Panc1 (cell line): ENCODE measurements at regions not wholly inside any gene's neighbourhood (a gene's known extent, or its start where the extent isn't known, plus 50 kb on each side); places are given as distances from the start of the nearest gene placed in this dataset.

ENCODE experiments used
- ATAC-seq: fragments of 200-7000 bp; cut with Tn5 transposase; 2 replicates; pipeline ENCODE4 v1.9.1; 2020; ENCODE audit warnings: mild to moderate bottlenecking, moderate library complexity
- BruUV-seq: library from RNA; stranded (reverse); fragments of 400-500 nt; replicated peaks from 2 replicates; lab custom pipeline; 2021; lab: Mats Ljungman, UMichigan
- CTCF ChIA-PET: fragments of 300-600 bp; sonication (Branson Sonifier 250); formaldehyde crosslinking; loops from one replicate; lab custom pipeline; 2022; ENCODE audit warnings: antibody characterized with exemption; lab: Charles Lee
- POLR2A ChIA-PET: fragments of 300-600 bp; sonication (Branson Sonifier 250); formaldehyde crosslinking; loops from one replicate; lab custom pipeline; 2022; ENCODE audit warnings: antibody characterized with exemption; lab: Charles Lee
- DNase-seq: peaks from one replicate; pipeline ENCODE4 v3.0.0-alpha.2; 2010; ENCODE audit warnings: low read depth, low spot score
- H3K27ac ChIP-seq: 2 replicates; pipeline ENCODE4 v1.5.1; 2011; ENCODE audit warnings: mild to moderate bottlenecking, low read length, inconsistent platforms
- H3K27me3 ChIP-seq: fragments of 200-500 bp; sonication (Bioruptor generic); 2 replicates; pipeline ENCODE4 v1.6.0; 2014; ENCODE audit warnings: low read length, inconsistent platforms; ENCODE audit not compliant: control insufficient read depth, insufficient read depth
- H3K36me3 ChIP-seq: fragments of 200-500 bp; sonication (Bioruptor generic); 2 replicates; pipeline ENCODE4 v1.5.1; 2014; ENCODE audit warnings: inconsistent platforms, mild to moderate bottlenecking, low read length, moderate library complexity; ENCODE audit not compliant: control insufficient read depth, insufficient read depth
- H3K4me1 ChIP-seq: 2 replicates; pipeline ENCODE4 v1.5.1; 2011; ENCODE audit warnings: inconsistent platforms, mild to moderate bottlenecking, low read length, moderate library complexity; ENCODE audit not compliant: control insufficient read depth, insufficient read depth
- H3K4me3 ChIP-seq, 2 experiments: 2 replicates each; pipeline ENCODE4 v1.5.1; 2011 to 2012; ENCODE audit warnings: low read depth in 2 of 2, low read length in 2 of 2, mild to moderate bottlenecking in 2 of 2, inconsistent platforms in 1 of 2, moderate library complexity in 1 of 2
- H3K9me3 ChIP-seq: fragments of 200-500 bp; sonication (Bioruptor generic); 2 replicates; pipeline ENCODE4 v1.5.1; 2014; ENCODE audit warnings: low read depth, mild to moderate bottlenecking, inconsistent platforms, low read length, moderate library complexity; ENCODE audit not compliant: control insufficient read depth, insufficient read depth
- POLR2AphosphoS5 ChIP-seq: IDR thresholded peaks from 2 replicates; pipeline ENCODE4 v1.6.1; 2012; ENCODE audit warnings: mild to moderate bottlenecking, low read depth, low read length, moderate library complexity
- SIN3A ChIP-seq: IDR thresholded peaks from 2 replicates; pipeline ENCODE4 v1.6.1; 2012; ENCODE audit warnings: low read depth, mild to moderate bottlenecking, low read length, moderate library complexity, borderline replicate concordance; ENCODE audit not compliant: insufficient read depth
- TCF7L2 ChIP-seq: IDR thresholded peaks from 2 replicates; pipeline ENCODE4 v1.6.1; 2011; ENCODE audit warnings: mild to moderate bottlenecking, low read depth, low read length, inconsistent platforms
- in situ Hi-C: cut with HindIII; loops from 2 replicates; pipeline ENCODE4 v1.10.0; 2016; ENCODE audit warnings: low sequenced_read_pairs, low pct_unique_long_range_greater_than_20kb
- intact Hi-C: fragments of 100-400 bp; cut with micrococcal nuclease; formaldehyde crosslinking; loops from one replicate; pipeline ENCODE4 v1.10.0; 2022; ENCODE audit not compliant: unreplicated experiment
- TF ChIP-seq, protein P1 (sequence below), 2 experiments: IDR thresholded peaks; 2 replicates each; pipeline ENCODE4 v1.6.1; 2011 to 2012; ENCODE audit warnings: low read depth in 2 of 2, control low read depth in 1 of 2, low read length in 1 of 2, mild to moderate bottlenecking in 1 of 2, moderate library complexity in 1 of 2; ENCODE audit not compliant: insufficient read depth in 1 of 2
- TF ChIP-seq, protein P2 (sequence below): fragments of 450-650 bp; IDR thresholded peaks from 2 replicates; pipeline ENCODE4 v1.5.1; 2017; ENCODE audit warnings: mild to moderate bottlenecking

DNA sequence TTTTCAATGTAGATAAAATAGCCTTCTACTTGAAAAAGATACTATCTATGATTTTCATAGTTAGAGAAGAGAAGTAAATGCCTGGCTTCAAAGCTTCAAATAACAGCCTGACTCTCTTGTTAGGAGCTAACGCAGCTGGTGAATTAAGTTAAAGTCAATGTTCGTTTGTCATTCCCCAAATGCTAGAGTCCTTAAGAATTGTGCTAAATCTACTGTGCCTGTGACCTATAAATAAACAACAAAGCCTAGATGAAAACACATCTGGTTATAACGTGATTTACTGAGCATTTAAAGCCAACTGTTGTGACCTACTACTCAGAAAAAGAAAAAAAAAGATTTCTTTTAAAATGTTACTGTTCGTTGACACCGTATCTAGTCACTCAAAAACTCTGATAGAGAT is 134.7 kb downstream of the POLR1F start:
- Histone ChIP-seq H3K4me3 (no peak overlapping the region), H3K36me3 (no peaks in the 10 kb centered on the region), H3K27me3 (no peaks in the 10 kb centered on the region), H3K4me1 (no peaks in the 10 kb centered on the region), H3K27ac (no peak overlapping the region), H3K9me3 (no peaks in the 10 kb centered on the region)
- no peak for ATAC-seq
- ChIA-PET POLR2A (no interaction called here), CTCF (no interaction called here)
- no peak for TF ChIP-seq SIN3A
- no peak for TF ChIP-seq POLR2AphosphoS5
- TF ChIP-seq, protein P1, sequence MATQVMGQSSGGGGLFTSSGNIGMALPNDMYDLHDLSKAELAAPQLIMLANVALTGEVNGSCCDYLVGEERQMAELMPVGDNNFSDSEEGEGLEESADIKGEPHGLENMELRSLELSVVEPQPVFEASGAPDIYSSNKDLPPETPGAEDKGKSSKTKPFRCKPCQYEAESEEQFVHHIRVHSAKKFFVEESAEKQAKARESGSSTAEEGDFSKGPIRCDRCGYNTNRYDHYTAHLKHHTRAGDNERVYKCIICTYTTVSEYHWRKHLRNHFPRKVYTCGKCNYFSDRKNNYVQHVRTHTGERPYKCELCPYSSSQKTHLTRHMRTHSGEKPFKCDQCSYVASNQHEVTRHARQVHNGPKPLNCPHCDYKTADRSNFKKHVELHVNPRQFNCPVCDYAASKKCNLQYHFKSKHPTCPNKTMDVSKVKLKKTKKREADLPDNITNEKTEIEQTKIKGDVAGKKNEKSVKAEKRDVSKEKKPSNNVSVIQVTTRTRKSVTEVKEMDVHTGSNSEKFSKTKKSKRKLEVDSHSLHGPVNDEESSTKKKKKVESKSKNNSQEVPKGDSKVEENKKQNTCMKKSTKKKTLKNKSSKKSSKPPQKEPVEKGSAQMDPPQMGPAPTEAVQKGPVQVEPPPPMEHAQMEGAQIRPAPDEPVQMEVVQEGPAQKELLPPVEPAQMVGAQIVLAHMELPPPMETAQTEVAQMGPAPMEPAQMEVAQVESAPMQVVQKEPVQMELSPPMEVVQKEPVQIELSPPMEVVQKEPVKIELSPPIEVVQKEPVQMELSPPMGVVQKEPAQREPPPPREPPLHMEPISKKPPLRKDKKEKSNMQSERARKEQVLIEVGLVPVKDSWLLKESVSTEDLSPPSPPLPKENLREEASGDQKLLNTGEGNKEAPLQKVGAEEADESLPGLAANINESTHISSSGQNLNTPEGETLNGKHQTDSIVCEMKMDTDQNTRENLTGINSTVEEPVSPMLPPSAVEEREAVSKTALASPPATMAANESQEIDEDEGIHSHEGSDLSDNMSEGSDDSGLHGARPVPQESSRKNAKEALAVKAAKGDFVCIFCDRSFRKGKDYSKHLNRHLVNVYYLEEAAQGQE (IDR thresholded peaks at IDR 0.05; ENCODE audit: insufficient read depth in 1 of 2, low read depth in 2 of 2, low read length in 1 of 2): no peak
- TF ChIP-seq, protein P2, sequence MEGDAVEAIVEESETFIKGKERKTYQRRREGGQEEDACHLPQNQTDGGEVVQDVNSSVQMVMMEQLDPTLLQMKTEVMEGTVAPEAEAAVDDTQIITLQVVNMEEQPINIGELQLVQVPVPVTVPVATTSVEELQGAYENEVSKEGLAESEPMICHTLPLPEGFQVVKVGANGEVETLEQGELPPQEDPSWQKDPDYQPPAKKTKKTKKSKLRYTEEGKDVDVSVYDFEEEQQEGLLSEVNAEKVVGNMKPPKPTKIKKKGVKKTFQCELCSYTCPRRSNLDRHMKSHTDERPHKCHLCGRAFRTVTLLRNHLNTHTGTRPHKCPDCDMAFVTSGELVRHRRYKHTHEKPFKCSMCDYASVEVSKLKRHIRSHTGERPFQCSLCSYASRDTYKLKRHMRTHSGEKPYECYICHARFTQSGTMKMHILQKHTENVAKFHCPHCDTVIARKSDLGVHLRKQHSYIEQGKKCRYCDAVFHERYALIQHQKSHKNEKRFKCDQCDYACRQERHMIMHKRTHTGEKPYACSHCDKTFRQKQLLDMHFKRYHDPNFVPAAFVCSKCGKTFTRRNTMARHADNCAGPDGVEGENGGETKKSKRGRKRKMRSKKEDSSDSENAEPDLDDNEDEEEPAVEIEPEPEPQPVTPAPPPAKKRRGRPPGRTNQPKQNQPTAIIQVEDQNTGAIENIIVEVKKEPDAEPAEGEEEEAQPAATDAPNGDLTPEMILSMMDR: no peak
- no peak for TF ChIP-seq TCF7L2
- DNase-seq: no peak
- in situ Hi-C loops: no loop called here
- intact Hi-C loops: no loop called here
- no TSS peak for BruUV-seq

DNA sequence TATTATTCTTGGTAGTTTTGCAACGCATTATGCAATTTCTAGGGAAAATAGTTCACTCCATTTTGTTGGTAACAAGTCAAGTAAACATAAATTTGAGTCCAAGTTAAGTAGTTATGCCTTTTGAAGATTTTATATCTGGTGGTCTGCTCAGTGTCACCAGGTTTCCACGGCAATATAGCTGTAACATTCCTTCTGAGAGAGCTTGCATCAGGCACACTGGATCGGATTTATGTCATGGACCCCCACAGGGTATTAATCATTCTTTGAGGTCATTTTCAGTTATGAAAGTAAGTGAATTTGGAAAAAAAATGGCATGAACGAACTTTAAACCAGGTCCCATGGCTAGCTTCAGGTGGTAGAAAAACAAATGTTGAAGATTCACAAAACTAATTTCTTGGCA is 136.3 kb downstream of the POLR1F start:
- intact Hi-C loops (no loop called here), in situ Hi-C loops (no loop called here)
- H3K4me1 ChIP-seq: no peaks in the 10 kb centered on the region
- TF ChIP-seq POLR2AphosphoS5 (no peak), SIN3A (no peak), TCF7L2 (no peak)
- TF ChIP-seq, protein P1 (IDR thresholded peaks at IDR 0.05; ENCODE audit: insufficient read depth in 1 of 2, low read depth in 2 of 2, low read length in 1 of 2): no peak
- TF ChIP-seq, protein P2: no peak
- POLR2A ChIA-PET: no interaction called here
- no peak overlapping the region for H3K4me3 ChIP-seq
- no peak overlapping the region for H3K27ac ChIP-seq
- DNase-seq (no peak), ATAC-seq (no peak)
- BruUV-seq: no TSS peak
- H3K9me3 ChIP-seq: no peaks in the 10 kb centered on the region
- CTCF ChIA-PET: interaction anchor here (0.6 kb wide), 1 partner anchor 981 kb away, joined by 5 read pairs; no protein-coding TSS in a partner anchor
- H3K27me3 ChIP-seq: no peaks in the 10 kb centered on the region
- no peaks in the 10 kb centered on the region for H3K36me3 ChIP-seq
